WI38 (cell line): ENCODE measurements at regions not wholly inside any gene's neighbourhood (a gene's known extent, or its start where the extent isn't known, plus 50 kb on each side); places are given as distances from the start of the nearest gene placed in this dataset.

ENCODE experiments used
- H3K4me3 ChIP-seq: 2 replicates; pipeline ENCODE4 v1.5.1; 2011; ENCODE audit warnings: low read depth, mild to moderate bottlenecking, control low read depth, low read length
- CTCF ChIP-seq: IDR thresholded peaks from 2 replicates; pipeline ENCODE4 v1.5.1; 2012; ENCODE audit warnings: low read depth, mild to moderate bottlenecking, control low read depth, low read length

- no peak overlapping the region for H3K4me3 ChIP-seq
- TF ChIP-seq CTCF: no peak
Observed at GRCh38 chr1:57959531-57960241, 535.8 kb upstream of the DAB1 start.

GRCh38 chr1:57957576-57957975, 533.7 kb upstream of the DAB1 start:
- H3K4me3 ChIP-seq: no peak overlapping the region
- TF ChIP-seq CTCF: no peak

- no peak overlapping the region for H3K4me3 ChIP-seq
- TF ChIP-seq CTCF: no peak
Observed at GRCh38 chr1:57951390-57951789, 527.5 kb upstream of the DAB1 start.

- no peak for TF ChIP-seq CTCF
- no peak overlapping the region for H3K4me3 ChIP-seq
Observed at GRCh38 chr1:57949168-57949567, 525.3 kb upstream of the DAB1 start.

- no peak overlapping the region for H3K4me3 ChIP-seq
- no peak for TF ChIP-seq CTCF
Observed at GRCh38 chr1:57947471-57947870, 523.6 kb upstream of the DAB1 start.

GRCh38 chr1:57945045-57945444, 521.2 kb upstream of the DAB1 start:
- no peak for TF ChIP-seq CTCF

GRCh38 chr1:57943365-57943764, 519.5 kb upstream of the DAB1 start:
- no peak for TF ChIP-seq CTCF
- no peak overlapping the region for H3K4me3 ChIP-seq

More at GRCh38 chr1:57945045-57945444, 521.2 kb upstream of the DAB1 start:
- no peak overlapping the region for H3K4me3 ChIP-seq
